Osteocyte (in vitro differentiated cells): ENCODE measurements at regions not wholly inside any gene's neighbourhood (a gene's known extent, or its start where the extent isn't known, plus 50 kb on each side); places are given as distances from the start of the nearest gene placed in this dataset.
"Not testable (repeated sequence)": the region's sequence is repeated elsewhere in the genome, so short reads cannot be mapped to it uniquely, and the experiment has no call there.

Source experiments
- DNase-seq: peaks from one replicate; pipeline ENCODE4 v3.0.0; 2021; ENCODE audit warnings: mixed read lengths; ENCODE audit not compliant: unreplicated experiment; ENCODE audit errors: extremely low spot score
- H3K27ac Mint-ChIP-seq: one replicate; pipeline ENCODE4 v1.8.0; 2021; ENCODE audit warnings: mild to moderate bottlenecking, mixed read lengths; ENCODE audit not compliant: unreplicated experiment
- H3K27me3 Mint-ChIP-seq: one replicate; pipeline ENCODE4 v1.8.0; 2021; ENCODE audit warnings: mixed read lengths; ENCODE audit not compliant: unreplicated experiment
- H3K36me3 Mint-ChIP-seq: one replicate; pipeline ENCODE4 v1.8.0; 2021; ENCODE audit warnings: mixed read lengths; ENCODE audit not compliant: unreplicated experiment
- H3K4me1 Mint-ChIP-seq: one replicate; pipeline ENCODE4 v1.8.0; 2021; ENCODE audit warnings: mixed read lengths; ENCODE audit not compliant: unreplicated experiment
- H3K4me3 Mint-ChIP-seq: one replicate; pipeline ENCODE4 v1.8.0; 2021; ENCODE audit warnings: mild to moderate bottlenecking, moderate library complexity, mixed read lengths; ENCODE audit not compliant: unreplicated experiment
- H3K9me3 Mint-ChIP-seq: one replicate; pipeline ENCODE4 v1.8.0; 2021; ENCODE audit warnings: mixed read lengths; ENCODE audit not compliant: unreplicated experiment
- CTCF ChIP-seq: fragments of 200-600 bp; sonication (generic); IDR thresholded peaks from 2 replicates; pipeline ENCODE4 v1.5.0; 2021; ENCODE audit warnings: antibody characterized with exemption, mild to moderate bottlenecking, moderate library complexity

- Mint-ChIP-seq H3K36me3 (no peaks in the 10 kb centered on the region), H3K4me3 (no peak overlapping the region), H3K4me1 (no peaks in the 10 kb centered on the region), H3K27me3 (no peaks in the 10 kb centered on the region), H3K9me3 (peaks cover 34% of the 10 kb centered on the region), H3K27ac (no peak overlapping the region)
- no peak for TF ChIP-seq CTCF
- DNase-seq, result no peak
These were observed 646.0 kb upstream of the TMPRSS15 start for GRCh38 chr21:19049567-19049966.

- H3K9me3 Mint-ChIP-seq, result no peaks in the 10 kb centered on the region
- no peaks in the 10 kb centered on the region for H3K4me1 Mint-ChIP-seq
- no peaks in the 10 kb centered on the region for H3K36me3 Mint-ChIP-seq
- no peaks in the 10 kb centered on the region for H3K27me3 Mint-ChIP-seq
- no peak for DNase-seq
- H3K27ac Mint-ChIP-seq, result no peak overlapping the region
- H3K4me3 Mint-ChIP-seq, result no peak overlapping the region
- TF ChIP-seq CTCF, result no peak
These were observed 661.6 kb upstream of the TMPRSS15 start for GRCh38 chr21:19065164-19065563.

- Mint-ChIP-seq H3K4me3 (no peak overlapping the region), H3K27ac (no peak overlapping the region), H3K27me3 (no peaks in the 10 kb centered on the region), H3K36me3 (no peaks in the 10 kb centered on the region), H3K4me1 (no peaks in the 10 kb centered on the region), H3K9me3 (peaks cover 22% of the 10 kb centered on the region)
- no peak for TF ChIP-seq CTCF
- DNase-seq, result no peak
These were observed 672.4 kb upstream of the TMPRSS15 start for GRCh38 chr21:19076031-19076430.

- no peak overlapping the region for H3K27ac Mint-ChIP-seq
- H3K4me3 Mint-ChIP-seq, result no peak overlapping the region
- DNase-seq, result no peak
- H3K9me3 Mint-ChIP-seq, result peaks cover 25% of the 10 kb centered on the region
- H3K4me1 Mint-ChIP-seq, result no peaks in the 10 kb centered on the region
- H3K27me3 Mint-ChIP-seq, result no peaks in the 10 kb centered on the region
- TF ChIP-seq CTCF, result no peak
- H3K36me3 Mint-ChIP-seq, result no peaks in the 10 kb centered on the region
These were observed 706.1 kb upstream of the TMPRSS15 start for GRCh38 chr21:19109694-19110093.

DNA sequence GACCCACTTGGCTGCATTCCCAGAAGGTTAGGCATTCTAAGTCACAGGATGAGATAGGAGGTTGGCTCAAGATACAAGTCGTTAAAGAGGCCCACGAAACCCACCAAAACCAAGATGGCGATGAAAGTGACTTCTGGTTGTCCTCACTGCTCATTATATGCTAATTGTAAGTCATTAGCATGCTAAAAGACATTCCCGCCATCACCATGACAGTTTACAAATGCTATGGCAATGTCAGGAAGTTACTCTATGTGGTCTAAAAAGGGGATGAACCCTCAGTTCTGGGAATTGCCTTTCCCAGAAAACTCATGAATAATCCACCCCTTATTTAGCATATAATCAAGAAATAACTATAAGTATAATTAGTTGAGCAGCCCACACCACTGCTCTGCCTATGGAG lies 715.7 kb upstream of the TMPRSS15 start:
- not testable (repeated sequence) for H3K27me3 Mint-ChIP-seq, H3K36me3 Mint-ChIP-seq, H3K4me3 Mint-ChIP-seq, DNase-seq, H3K27ac Mint-ChIP-seq
- Mint-ChIP-seq H3K9me3 (peaks cover 20% of the 10 kb centered on the region), H3K4me1 (peaks cover 13% of the 10 kb centered on the region)

- Mint-ChIP-seq H3K27me3 (no peaks in the 10 kb centered on the region), H3K4me3 (no peak overlapping the region), H3K36me3 (no peaks in the 10 kb centered on the region), H3K27ac (no peak overlapping the region), H3K4me1 (peaks cover 13% of the 10 kb centered on the region), H3K9me3 (peaks cover 20% of the 10 kb centered on the region)
- no peak for TF ChIP-seq CTCF
- no peak for DNase-seq
These were observed 717.0 kb upstream of the TMPRSS15 start for GRCh38 chr21:19120591-19120990.
